HCT116 (cell line): ENCODE measurements at regions not wholly inside any gene's neighbourhood (a gene's known extent, or its start where the extent isn't known, plus 50 kb on each side); places are given as distances from the start of the nearest gene placed in this dataset.

Source experiments
- ATAC-seq: fragments of 200-7000 bp; cut with Tn5 transposase; 2 replicates; pipeline ENCODE4 v1.9.1; 2020; ENCODE audit warnings: mild to moderate bottlenecking, moderate library complexity
- BruUV-seq: library from RNA; stranded (reverse); fragments of 400-500 nt; replicated peaks from 2 replicates; lab custom pipeline; 2021; lab: Mats Ljungman, UMichigan
- CTCF ChIA-PET: fragments of 300-600 bp; sonication (Branson Sonifier 250); formaldehyde crosslinking; loops from one replicate; lab custom pipeline; 2021; ENCODE audit warnings: antibody characterized with exemption; lab: Charles Lee
- POLR2A ChIA-PET: fragments of 300-600, 350-600 bp; sonication (Branson Sonifier 250); formaldehyde crosslinking; loops from one replicate; lab custom pipeline; 2021; ENCODE audit warnings: antibody characterized with exemption; lab: Charles Lee
- RAD21 ChIA-PET, 2 experiments: fragments of 300-600 bp; sonication (Branson Sonifier 250); formaldehyde crosslinking; loops; one replicate each; lab custom pipeline; 2023; ENCODE audit warnings: low total read pairs in 2 of 2; ENCODE audit not compliant: uncharacterized antibody in 2 of 2, unreplicated experiment in 2 of 2, low non-redundant PET in 1 of 2; lab: Charles Lee
- DNase-seq: peaks from one replicate; pipeline ENCODE4 v3.0.0-alpha.2; 2010; ENCODE audit warnings: low read depth, low spot score
- H2AFZ ChIP-seq: fragments of 200-600 bp; shearing (Covaris generic), sonication (generic); 2 replicates; pipeline ENCODE4 v1.6.1; 2017; ENCODE audit warnings: low read depth, mixed run types, mixed read lengths, antibody characterized with exemption, low read length; ENCODE audit not compliant: poor library complexity, severe bottlenecking
- H3K27ac ChIP-seq: 2 replicates; pipeline ENCODE4 v1.5.1; 2012; ENCODE audit warnings: low read depth, low read length
- H3K27me3 ChIP-seq: fragments of 200-600 bp; sonication (generic); 2 replicates; pipeline ENCODE4 v1.6.1; 2016; ENCODE audit warnings: mixed run types, low read length, mixed read lengths; ENCODE audit not compliant: insufficient read depth
- H3K36me3 ChIP-seq, 2 experiments: fragments of 200-500 bp in 1 of 2; fragments of 200-600 bp in 1 of 2; sonication (Bioruptor generic) in 1 of 2; sonication (generic) in 1 of 2; 2 replicates each; pipeline versions ENCODE4 v1.5.1 to v1.6.1; 2014 to 2016; ENCODE audit warnings: low read length in 2 of 2, inconsistent platforms in 1 of 2, mixed read lengths in 1 of 2, mixed run types in 1 of 2; ENCODE audit not compliant: insufficient read depth in 2 of 2, control insufficient read depth in 1 of 2
- H3K4me1 ChIP-seq, 2 experiments: fragments of 200-600 bp in 1 of 2; sonication (generic) in 1 of 2; 2 replicates each; pipeline versions ENCODE4 v1.5.1 to v1.6.1; 2012 to 2017; ENCODE audit warnings: low read length in 2 of 2, inconsistent platforms in 1 of 2, mild to moderate bottlenecking in 1 of 2, mixed read lengths in 1 of 2, mixed run types in 1 of 2, moderate library complexity in 1 of 2; ENCODE audit not compliant: insufficient read depth in 2 of 2, control insufficient read depth in 1 of 2
- H3K4me2 ChIP-seq: fragments of 200-600 bp; sonication (generic); 2 replicates; pipeline ENCODE4 v1.6.1; 2017; ENCODE audit warnings: mixed run types, low read length, mixed read lengths
- H3K4me3 ChIP-seq, 2 experiments: fragments of 200-600 bp in 1 of 2; sonication (generic) in 1 of 2; replicated peaks in 1 of 2; 2 replicates each; pipeline ENCODE4 v1.5.1; 2011 to 2016; ENCODE audit warnings: low read length in 2 of 2, control low read depth in 1 of 2, low read depth in 1 of 2, mild to moderate bottlenecking in 1 of 2, mixed read lengths in 1 of 2, mixed run types in 1 of 2
- H3K79me2 ChIP-seq: fragments of 200-600 bp; sonication (generic); 2 replicates; pipeline ENCODE4 v1.6.1; 2017; ENCODE audit warnings: mild to moderate bottlenecking, mixed run types, low read length, moderate library complexity, mixed read lengths; ENCODE audit not compliant: insufficient read depth
- H3K9ac ChIP-seq: fragments of 200-600 bp; sonication (generic); 2 replicates; pipeline ENCODE4 v1.6.1; 2016; ENCODE audit warnings: low read length, mixed read lengths
- H3K9me2 ChIP-seq: fragments of 200-600 bp; sonication (generic), shearing (Covaris generic); 2 replicates; pipeline ENCODE4 v1.6.1; 2017; ENCODE audit warnings: mixed run types, mild to moderate bottlenecking, moderate library complexity; ENCODE audit not compliant: insufficient read depth
- H3K9me3 ChIP-seq, 2 experiments: fragments of 200-500 bp in 1 of 2; fragments of 200-600 bp in 1 of 2; sonication (Bioruptor generic) in 1 of 2; sonication (generic) in 1 of 2; 2 replicates each; pipeline ENCODE4 v1.6.1; 2014 to 2017; ENCODE audit warnings: low read length in 2 of 2, mixed read lengths in 2 of 2, inconsistent platforms in 1 of 2, low read depth in 1 of 2, mild to moderate bottlenecking in 1 of 2, mixed run types in 1 of 2, moderate library complexity in 1 of 2; ENCODE audit not compliant: control insufficient read depth in 1 of 2, insufficient read depth in 1 of 2
- H4K20me1 ChIP-seq: fragments of 200-600 bp; sonication (generic), shearing (Covaris generic); 2 replicates; pipeline ENCODE4 v1.6.1; 2017; ENCODE audit warnings: mixed run types, mild to moderate bottlenecking, moderate library complexity; ENCODE audit not compliant: insufficient read depth
- ATF3 ChIP-seq: IDR thresholded peaks from 2 replicates; pipeline ENCODE4 v1.6.1; 2012
- CBX3 ChIP-seq: IDR thresholded peaks from 2 replicates; pipeline ENCODE4 v1.6.1; 2012; ENCODE audit warnings: low read depth
- CTCF ChIP-seq, 3 experiments: fragments of 200-600 bp in 1 of 3; sonication (generic) in 1 of 3; IDR thresholded peaks in 2 of 3; conservative IDR thresholded peaks in 1 of 3; 2 replicates each; pipeline ENCODE4 v1.5.1; 2012 to 2017; ENCODE audit warnings: low read depth in 2 of 3, low read length in 2 of 3, antibody characterized with exemption in 1 of 3, borderline replicate concordance in 1 of 3, control low read depth in 1 of 3, mild to moderate bottlenecking in 1 of 3, mixed read lengths in 1 of 3, mixed run types in 1 of 3, moderate library complexity in 1 of 3; ENCODE audit not compliant: insufficient read depth in 1 of 3
- EGR1 ChIP-seq: IDR thresholded peaks from 2 replicates; pipeline ENCODE4 v1.6.1; 2012; ENCODE audit warnings: low read depth
- ELF1 ChIP-seq: IDR thresholded peaks from 2 replicates; pipeline ENCODE4 v1.6.1; 2012; ENCODE audit warnings: low read depth, borderline replicate concordance
- EZH2 ChIP-seq: fragments of 200-600 bp; sonication (generic); IDR thresholded peaks from 2 replicates; pipeline ENCODE4 v1.6.1; 2017; ENCODE audit warnings: antibody characterized with exemption, mixed run types
- FOSL1 ChIP-seq: IDR thresholded peaks from 2 replicates; pipeline ENCODE4 v1.6.1; 2012; ENCODE audit warnings: low read depth
- MAX ChIP-seq: IDR thresholded peaks from 2 replicates; pipeline ENCODE4 v1.6.1; 2012
- POLR2A ChIP-seq: IDR thresholded peaks from 2 replicates; pipeline ENCODE4 v1.7.0; 2011; ENCODE audit warnings: borderline replicate concordance; ENCODE audit not compliant: insufficient read depth, insufficient read length; ENCODE audit errors: extremely low read depth
- POLR2AphosphoS5 ChIP-seq: IDR thresholded peaks from 2 replicates; pipeline ENCODE4 v1.6.1; 2011; ENCODE audit warnings: mild to moderate bottlenecking, low read depth, low read length, moderate library complexity
- REST ChIP-seq: IDR thresholded peaks from 2 replicates; pipeline ENCODE4 v1.6.1; 2012; ENCODE audit warnings: low read depth
- SP1 ChIP-seq: IDR thresholded peaks from 2 replicates; pipeline ENCODE4 v1.6.1; 2012; ENCODE audit warnings: low read depth
- SRF ChIP-seq: IDR thresholded peaks from 2 replicates; pipeline ENCODE4 v1.6.1; 2012; ENCODE audit warnings: low read depth
- YY1 ChIP-seq: IDR thresholded peaks from 2 replicates; pipeline ENCODE4 v1.6.1; 2011; ENCODE audit warnings: low read length, low read depth, moderate library complexity, mild to moderate bottlenecking; ENCODE audit not compliant: insufficient replicate concordance; ENCODE audit errors: extremely low read depth
- ZBTB33 ChIP-seq: IDR thresholded peaks from 2 replicates; pipeline ENCODE4 v1.6.1; 2011; ENCODE audit warnings: mild to moderate bottlenecking, low read length, moderate library complexity; ENCODE audit not compliant: insufficient replicate concordance; ENCODE audit errors: extremely low read depth
- ZFX ChIP-seq: fragments of 450-650 bp; IDR thresholded peaks from 2 replicates; pipeline ENCODE4 v1.6.1; 2017
- intact Hi-C: fragments of 100-400 bp; cut with micrococcal nuclease; formaldehyde crosslinking; loops from 2 replicates; pipeline ENCODE4 v1.10.0; 2022

- ChIA-PET POLR2A (no interaction called here), RAD21 (no interaction called here), CTCF (no interaction called here)
- H3K4me2 ChIP-seq = no peak overlapping the region
- ATAC-seq (no peak), DNase-seq (no peak)
- no peaks in the 10 kb centered on the region for H3K36me3 ChIP-seq
- H3K4me3 ChIP-seq = no peak overlapping the region
- TF ChIP-seq CTCF (IDR thresholded peaks at IDR 0.05 in 2 of 3, conservative IDR thresholded peaks at IDR 0.05 in 1 of 3; ENCODE audit: borderline replicate concordance in 1 of 3, insufficient read depth in 1 of 3, low read depth in 2 of 3, low read length in 2 of 3) = no peak
- TF ChIP-seq MAX = no peak
- TF ChIP-seq POLR2AphosphoS5 = no peak
- TF ChIP-seq EGR1 = no peak
- TF ChIP-seq EZH2 = no peak
- TF ChIP-seq SP1 = no peak
- TF ChIP-seq REST = no peak
- no peak for TF ChIP-seq YY1
- TF ChIP-seq POLR2A = no peak
- TF ChIP-seq CBX3 = no peak
- TF ChIP-seq ZBTB33 = no peak
- TF ChIP-seq FOSL1 = no peak
- TF ChIP-seq SRF = no peak
- no peak for TF ChIP-seq ATF3
- TF ChIP-seq ELF1 = no peak
- no peak for TF ChIP-seq ZFX
- no peak overlapping the region for H3K27ac ChIP-seq
- H3K9ac ChIP-seq = no peak overlapping the region
- intact Hi-C loops = no loop called here
- H4K20me1 ChIP-seq = no peaks in the 10 kb centered on the region
- no peak overlapping the region for H2AFZ ChIP-seq
- H3K27me3 ChIP-seq = no peaks in the 10 kb centered on the region
- no peaks in the 10 kb centered on the region for H3K9me2 ChIP-seq
- BruUV-seq = no TSS peak
- peaks cover 17 to 28% of the 10 kb centered on the region in 2 experiments; a peak in 2 of 4 replicates for H3K9me3 ChIP-seq
- no peaks in the 10 kb centered on the region for H3K4me1 ChIP-seq
- H3K79me2 ChIP-seq = no peaks in the 10 kb centered on the region
These were observed 1016.4 kb upstream of the PIK3C3 start for GRCh38 chr18:40938615-40939014.
